ENCODE measurements at regions not wholly inside any gene's neighbourhood (a gene's known extent, or its start where the extent isn't known, plus 50 kb on each side); places are given as distances from the start of the nearest gene placed in this dataset.

GRCh38 chr11:95353706-95354105 is 122.7 kb upstream of the SESN3 start:
- DNase-seq (ENCODE audit: extremely low read depth in 1 of 11, low read depth in 9 of 11, low spot score in 4 of 11), result no peak

GRCh38 chr11:95352733-95353346 is 121.8 kb upstream of the SESN3 start:
- DNase-seq (ENCODE audit: extremely low read depth in 1 of 11, low read depth in 9 of 11, low spot score in 4 of 11), result no peak

GRCh38 chr11:95349345-95349942 is 118.4 kb upstream of the SESN3 start:
- DNase-seq (ENCODE audit: extremely low read depth in 1 of 11, low read depth in 9 of 11, low spot score in 4 of 11), result no peak

- DNase-seq (ENCODE audit: extremely low read depth in 1 of 11, low read depth in 9 of 11, low spot score in 4 of 11), result no peak
Observed at GRCh38 chr11:95346265-95346664, 115.3 kb upstream of the SESN3 start.

GRCh38 chr11:95345651-95346050 is 114.6 kb upstream of the SESN3 start:
- no peak for DNase-seq (ENCODE audit: extremely low read depth in 1 of 11, low read depth in 9 of 11, low spot score in 4 of 11)

- DNase-seq (ENCODE audit: extremely low read depth in 1 of 11, low read depth in 9 of 11, low spot score in 4 of 11), result no peak
Observed at GRCh38 chr11:95344932-95345642, 114.1 kb upstream of the SESN3 start.

GRCh38 chr11:95341221-95341620 is 110.2 kb upstream of the SESN3 start:
- DNase-seq (ENCODE audit: extremely low read depth in 1 of 11, low read depth in 9 of 11, low spot score in 4 of 11), result no peak

GRCh38 chr11:95339086-95339901 is 108.3 kb upstream of the SESN3 start:
- DNase-seq (ENCODE audit: extremely low read depth in 1 of 11, low read depth in 9 of 11, low spot score in 4 of 11), result no peak

GRCh38 chr11:95338430-95338991 is 107.5 kb upstream of the SESN3 start:
- DNase-seq (ENCODE audit: extremely low read depth in 1 of 11, low read depth in 9 of 11, low spot score in 4 of 11), result peak; percentile 60 to 86 (median 77)

- DNase-seq (ENCODE audit: extremely low read depth in 1 of 11, low read depth in 9 of 11, low spot score in 4 of 11), result no peak
Observed at GRCh38 chr11:95337972-95338429, 107.0 kb upstream of the SESN3 start.

GRCh38 chr11:95337175-95337957 is 106.4 kb upstream of the SESN3 start:
- peak in 1 of 11 donors; percentile 33 for DNase-seq (ENCODE audit: extremely low read depth in 1 of 11, low read depth in 9 of 11, low spot score in 4 of 11)

GRCh38 chr11:95335989-95336388 is 105.0 kb upstream of the SESN3 start:
- DNase-seq (ENCODE audit: extremely low read depth in 1 of 11, low read depth in 9 of 11, low spot score in 4 of 11), result no peak

- no peak for DNase-seq (ENCODE audit: extremely low read depth in 1 of 11, low read depth in 9 of 11, low spot score in 4 of 11)
Observed at GRCh38 chr11:95331161-95331560, 100.2 kb upstream of the SESN3 start.

- no peak for DNase-seq (ENCODE audit: extremely low read depth in 1 of 11, low read depth in 9 of 11, low spot score in 4 of 11)
Observed at GRCh38 chr11:95330302-95330701, 99.3 kb upstream of the SESN3 start.

GRCh38 chr11:95327273-95327948 is 96.4 kb upstream of the SESN3 start:
- DNase-seq (ENCODE audit: extremely low read depth in 1 of 11, low read depth in 9 of 11, low spot score in 4 of 11), result no peak

GRCh38 chr11:95325777-95326258 is 94.8 kb upstream of the SESN3 start:
- no peak for DNase-seq (ENCODE audit: extremely low read depth in 1 of 11, low read depth in 9 of 11, low spot score in 4 of 11)

GRCh38 chr11:95324826-95325225 is 93.8 kb upstream of the SESN3 start:
- DNase-seq (ENCODE audit: extremely low read depth in 1 of 11, low read depth in 9 of 11, low spot score in 4 of 11), result no peak

- no peak for DNase-seq (ENCODE audit: extremely low read depth in 1 of 11, low read depth in 9 of 11, low spot score in 4 of 11)
Observed at GRCh38 chr11:95322539-95322938, 91.5 kb upstream of the SESN3 start.

Measured in renal cortex interstitium (tissue), 11 donors.